Heart left ventricle (tissue), 13 donors: ENCODE measurements at regions not wholly inside any gene's neighbourhood (a gene's known extent, or its start where the extent isn't known, plus 50 kb on each side); places are given as distances from the start of the nearest gene placed in this dataset.

Source experiments
- CTCF ChIP-seq, 12 donors: fragments of 200-600 bp; sonication (generic) in 4 of 12; IDR thresholded peaks; one replicate each; pipeline versions ENCODE4 v1.5.0 to v1.8.0; 2018 to 2022; ENCODE audit warnings: antibody characterized with exemption in 12 of 12, mild to moderate bottlenecking in 5 of 12
- POLR2A ChIP-seq, 2 donors: fragments of 450-650 bp; IDR thresholded peaks; one replicate each; pipeline ENCODE4 v1.6.1; 2017; ENCODE audit warnings: antibody characterized with exemption in 2 of 2, mild to moderate bottlenecking in 2 of 2, moderate library complexity in 2 of 2
- donor health status: ischemic (EF 13 %, LVEDD 7.1; RV severe dilation, severe dysfunction).
- donor health status: DM: no; HTN: yes; CAD: no.
- donor health status: DM: no; HTN: no; CAD: no.
- donor health status: ischemic (EF 25% LVEDD 6.9; RV normal size, moderate dysfunction).
- donor health status: ischemic (EF 25% LVEDD 5.7; RV mildly dilated, moderate dysfunction).
- donor health status: ischemic (EF 35%, LVEDD 5.7; RV mildly dilated, moderate dysfunction).
- donor health status: nonischemic (EF 11% LVEDD 7.7; RV severe dilation, severe dysfunction).
- donor health status: DM: yes; HTN: yes; CAD: no.
- donor health status: PGD.
- donor health status: ischemic (EF 29% LVEDD 5.4; RV normal size, mild dysfunction).
- donor health status: nonischemic (EF 23%, LVEDD 6.1; RV moderate dilation, normal function).

- TF ChIP-seq CTCF (IDR thresholded peaks at IDR 0.05) (no peak), POLR2A (IDR thresholded peaks at IDR 0.05) (no peak)
Measured at GRCh38 chr10:33473688-33474087, 139.2 kb upstream of the NRP1 start.
